HEK293T (cell line): ENCODE measurements at regions not wholly inside any gene's neighbourhood (a gene's known extent, or its start where the extent isn't known, plus 50 kb on each side); places are given as distances from the start of the nearest gene placed in this dataset.
"Not testable (repeated sequence)": the region's sequence is repeated elsewhere in the genome, so short reads cannot be mapped to it uniquely, and the experiment has no call there.

Source experiments
- CTCF ChIA-PET: fragments of 350-600 bp; formaldehyde crosslinking; extraction: SDS; loops from one replicate; lab custom pipeline; 2021; ENCODE audit warnings: antibody characterized with exemption, inconsistent platforms; lab: Yijun Ruan, JAX
- POLR2A ChIA-PET: fragments of 350-600 bp; formaldehyde crosslinking; extraction: SDS; loops from one replicate; lab custom pipeline; 2020; ENCODE audit warnings: antibody characterized with exemption, inconsistent platforms; lab: Yijun Ruan, JAX
- DNase-seq: peaks from one replicate; pipeline ENCODE4 v3.0.0; 2012; ENCODE audit warnings: mixed read lengths; ENCODE audit errors: extremely low spot score
- ARNT ChIP-seq: fragments of 450-650 bp; IDR thresholded peaks from 2 replicates; pipeline ENCODE4 v1.6.1; 2017; ENCODE audit warnings: mild to moderate bottlenecking
- BHLHE40 ChIP-seq: fragments of 450-650 bp; IDR thresholded peaks from 2 replicates; pipeline ENCODE4 v1.6.1; 2016; ENCODE audit warnings: mild to moderate bottlenecking, moderate library complexity, borderline replicate concordance
- CTBP1 ChIP-seq: fragments of 450-650 bp; IDR thresholded peaks from 2 replicates; pipeline ENCODE4 v1.6.1; 2016; ENCODE audit warnings: borderline replicate concordance
- ELF4 ChIP-seq: fragments of 450-650 bp; IDR thresholded peaks from 2 replicates; pipeline ENCODE4 v1.6.1; 2017; ENCODE audit warnings: antibody characterized with exemption
- FOXA1 ChIP-seq: fragments of 450-650 bp; IDR thresholded peaks from 2 replicates; pipeline ENCODE4 v1.6.1; 2016; ENCODE audit warnings: mild to moderate bottlenecking
- FOXK2 ChIP-seq: fragments of 450-650 bp; IDR thresholded peaks from 2 replicates; pipeline ENCODE4 v1.6.1; 2016; ENCODE audit warnings: mild to moderate bottlenecking
- FOXM1 ChIP-seq: fragments of 450-650 bp; IDR thresholded peaks from 2 replicates; pipeline ENCODE4 v1.6.1; 2017; ENCODE audit warnings: mild to moderate bottlenecking, borderline replicate concordance
- HDGF ChIP-seq: fragments of 450-650 bp; IDR thresholded peaks from 2 replicates; pipeline ENCODE4 v1.6.1; 2017; ENCODE audit warnings: antibody characterized with exemption, borderline replicate concordance
- L3MBTL2 ChIP-seq: fragments of 450-650 bp; conservative IDR thresholded peaks from 2 replicates; pipeline ENCODE4 v1.6.1; 2016; ENCODE audit warnings: mild to moderate bottlenecking
- LEF1 ChIP-seq: fragments of 450-650 bp; IDR thresholded peaks from 2 replicates; pipeline ENCODE4 v1.6.1; 2017; ENCODE audit warnings: mild to moderate bottlenecking, borderline replicate concordance
- NFRKB ChIP-seq: fragments of 450-650 bp; IDR thresholded peaks from 2 replicates; pipeline ENCODE4 v1.6.1; 2016; ENCODE audit warnings: mild to moderate bottlenecking, moderate library complexity
- PKNOX1 ChIP-seq: fragments of 450-650 bp; IDR thresholded peaks from 2 replicates; pipeline ENCODE4 v1.6.1; 2016
- SP1 ChIP-seq: fragments of 450-650 bp; IDR thresholded peaks from 2 replicates; pipeline ENCODE4 v1.6.1; 2017
- SUZ12 ChIP-seq: fragments of 450-650 bp; IDR thresholded peaks from 2 replicates; pipeline ENCODE4 v1.6.1; 2016; ENCODE audit warnings: mild to moderate bottlenecking
- TARDBP ChIP-seq: fragments of 450-650 bp; IDR thresholded peaks from 2 replicates; pipeline ENCODE4 v1.6.1; 2016
- ZNF384 ChIP-seq: fragments of 450-650 bp; IDR thresholded peaks from 2 replicates; pipeline ENCODE4 v1.6.1; 2016

- CTCF ChIA-PET = no interaction called here
- POLR2A ChIA-PET = no interaction called here
- no peak for TF ChIP-seq ZNF384
- no peak for TF ChIP-seq LEF1
- no peak for TF ChIP-seq SP1
- no peak for TF ChIP-seq PKNOX1
- no peak for TF ChIP-seq FOXM1
- TF ChIP-seq HDGF = no peak
- TF ChIP-seq SUZ12 = no peak
- no peak for TF ChIP-seq ARNT
- no peak for TF ChIP-seq CTBP1
- TF ChIP-seq FOXA1 = no peak
- TF ChIP-seq ELF4 = no peak
- TF ChIP-seq BHLHE40 = no peak
- no peak for TF ChIP-seq L3MBTL2
- TF ChIP-seq NFRKB = no peak
- no peak for TF ChIP-seq FOXK2
- DNase-seq = no peak
These were observed 359.2 kb downstream of the PRR16 start for GRCh38 chr5:120823328-120823727.

GRCh38 chr5:120831646-120832045, 367.5 kb downstream of the PRR16 start:
- DNase-seq = not testable (repeated sequence)
- CTCF ChIA-PET = interaction anchor here (0.6 kb wide), 1 partner anchor 229 kb away, joined by 3 read pairs; no protein-coding TSS in a partner anchor

GRCh38 chr5:120841830-120842229, 377.7 kb downstream of the PRR16 start:
- no peak for DNase-seq
- TF ChIP-seq ZNF384 (no peak), ELF4 (no peak), TARDBP (no peak), FOXM1 (no peak), CTBP1 (no peak), ARNT (no peak), BHLHE40 (no peak), SUZ12 (no peak), FOXK2 (no peak), HDGF (no peak), L3MBTL2 (no peak), NFRKB (no peak), FOXA1 (no peak), SP1 (no peak), PKNOX1 (no peak), LEF1 (no peak)
- CTCF ChIA-PET = no interaction called here
- POLR2A ChIA-PET = no interaction called here

More at GRCh38 chr5:120831646-120832045, 367.5 kb downstream of the PRR16 start:
- POLR2A ChIA-PET = not testable (repeated sequence)

DNA sequence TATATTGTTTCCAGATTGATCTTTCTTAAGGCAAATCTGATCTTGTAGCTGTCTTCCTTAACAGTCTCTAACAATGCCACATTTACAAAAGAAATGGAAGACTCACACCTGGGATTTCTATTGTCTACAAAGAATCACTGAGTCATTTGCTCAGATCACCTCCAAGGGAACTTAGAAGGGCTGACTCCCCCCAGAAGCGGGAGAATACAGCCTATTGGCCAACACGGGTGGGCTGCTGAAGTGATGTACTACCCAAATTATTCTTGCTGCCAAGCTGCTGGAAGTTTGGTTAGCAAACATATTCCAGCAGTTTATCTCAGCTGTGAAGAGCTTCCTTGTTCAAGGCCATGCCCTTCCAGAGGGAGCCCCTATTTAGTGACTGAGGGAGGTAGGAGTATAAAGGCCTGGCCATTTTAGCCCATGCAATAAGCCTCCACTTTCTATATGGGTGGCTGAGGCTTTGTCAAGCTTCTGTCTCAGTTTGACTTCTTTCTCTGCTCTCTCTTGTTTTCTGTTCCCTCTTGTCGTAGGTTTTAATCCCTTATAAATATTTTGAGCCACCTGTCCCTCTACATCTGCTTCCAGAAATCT, 379.4 kb downstream of the PRR16 start:
- DNase-seq = no peak
- CTCF ChIA-PET = no interaction called here
- POLR2A ChIA-PET = no interaction called here
- TF ChIP-seq FOXM1 (no peak), SP1 (no peak), PKNOX1 (no peak), L3MBTL2 (no peak), BHLHE40 (no peak), ARNT (no peak), LEF1 (no peak), FOXA1 (no peak), HDGF (no peak), ZNF384 (no peak), NFRKB (no peak), TARDBP (no peak), SUZ12 (no peak), CTBP1 (no peak), ELF4 (no peak), FOXK2 (no peak)

GRCh38 chr5:120848883-120849282, 384.8 kb downstream of the PRR16 start:
- TF ChIP-seq ELF4 = no peak
- no peak for TF ChIP-seq BHLHE40
- TF ChIP-seq ZNF384 = no peak
- TF ChIP-seq PKNOX1 = no peak
- POLR2A ChIA-PET = no interaction called here
- no peak for DNase-seq
- CTCF ChIA-PET = no interaction called here

DNA sequence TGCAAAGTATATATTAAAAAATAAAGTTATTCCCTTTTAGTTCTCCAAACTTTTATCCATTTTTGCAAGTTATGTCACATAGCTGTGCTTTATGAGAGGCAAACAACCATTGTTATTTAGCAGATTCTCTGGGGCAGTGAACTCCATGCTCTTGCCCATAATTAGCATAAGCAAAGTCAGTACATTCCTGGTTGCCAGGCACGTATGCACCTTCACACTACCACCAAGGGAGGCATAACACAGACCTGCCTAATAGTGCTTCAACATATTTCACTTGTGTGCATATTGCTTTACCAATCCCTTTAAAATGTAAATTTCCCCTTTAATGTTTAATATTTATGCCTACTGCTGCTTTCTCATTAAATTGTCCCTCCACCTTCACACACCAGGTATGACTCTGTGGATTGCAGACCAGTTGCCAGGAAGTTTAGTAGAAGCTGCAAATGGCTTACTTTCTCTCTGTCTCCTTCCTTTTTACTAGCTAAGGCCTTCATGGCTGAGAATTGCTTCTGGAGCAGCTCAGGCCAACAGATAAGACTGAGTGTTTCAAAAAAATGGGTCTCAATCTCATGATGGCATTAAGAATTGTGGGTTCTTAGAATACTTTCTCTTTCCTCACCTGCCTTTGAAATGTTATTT, 388.2 kb downstream of the PRR16 start:
- TF ChIP-seq ZNF384 (no peak), L3MBTL2 (no peak), TARDBP (no peak), FOXM1 (no peak), SUZ12 (no peak), SP1 (no peak), ELF4 (no peak), ARNT (no peak), CTBP1 (no peak), NFRKB (no peak), BHLHE40 (no peak), FOXA1 (no peak), LEF1 (no peak)
- POLR2A ChIA-PET = no interaction called here
- no peak for DNase-seq
- CTCF ChIA-PET = interaction anchor here (0.7 kb wide), 1 partner anchor 7 kb away, joined by 4 read pairs; no protein-coding TSS in a partner anchor
